ENCODE measurements at regions not wholly inside any gene's neighbourhood (a gene's known extent, or its start where the extent isn't known, plus 50 kb on each side); places are given as distances from the start of the nearest gene placed in this dataset.

DNA sequence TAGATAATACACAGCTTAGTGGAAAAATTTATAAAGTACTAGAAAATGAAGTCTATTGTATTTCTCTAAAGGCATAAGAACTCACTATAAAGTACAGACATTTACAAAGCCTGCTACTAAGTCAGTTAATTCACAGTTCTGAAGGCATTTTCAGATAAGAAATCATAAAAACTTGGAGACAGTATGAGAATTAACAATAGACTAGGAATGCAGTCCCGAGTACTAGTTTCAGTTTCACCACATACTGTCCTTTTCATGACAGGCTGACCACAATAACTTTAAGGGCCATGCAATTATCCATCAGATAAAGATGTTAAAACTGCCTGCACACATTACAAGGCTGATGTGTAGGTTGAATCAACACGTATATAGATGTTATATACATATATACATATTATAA is 362.6 kb upstream of the SMC2 start:
- ATAC-seq = no peak
- Histone ChIP-seq H3K27ac (ENCODE audit: extremely low read length, insufficient read depth, low read length) (no peak overlapping the region), H2AFZ (ENCODE audit: low read length) (no peak overlapping the region), H3K9ac (ENCODE audit: insufficient read depth, low read depth, low read length) (no peak overlapping the region), H3K4me2 (ENCODE audit: low read depth, low read length) (no peak overlapping the region), H3K9me3 (ENCODE audit: low read length) (peaks cover under 1% of the 10 kb centered on the region), H3K36me3 (replicated peaks in 1 of 2; ENCODE audit: control insufficient read depth in 1 of 2, insufficient read depth in 2 of 2, low read length in 2 of 2) (no peaks in the 10 kb centered on the region), H3K27me3 (ENCODE audit: control insufficient read depth in 1 of 2, insufficient read depth in 2 of 2, low read length in 2 of 2) (no peaks in the 10 kb centered on the region), H4K20me1 (ENCODE audit: insufficient read depth, low read length) (no peaks in the 10 kb centered on the region), H3K4me3 (replicated peaks in 1 of 3; ENCODE audit: insufficient read depth in 1 of 3, low read depth in 2 of 3, low read length in 3 of 3) (no peak overlapping the region), H3K4me1 (ENCODE audit: insufficient read depth, low read length) (no peaks in the 10 kb centered on the region), H3K79me2 (ENCODE audit: insufficient read depth, low read length) (no peaks in the 10 kb centered on the region)
- no TSS peak for BruUV-seq (replicated peaks)
- ChIA-PET CTCF (ENCODE audit: low intra/inter-chr PET ratio, low total read pairs) (no interaction called here), POLR2A (no interaction called here)
- intact Hi-C loops (cut with micrococcal nuclease; ENCODE audit: unreplicated experiment) (no loop called here), in situ Hi-C loops (cut with HindIII; ENCODE audit: extremely low pct_ligation_motif_present, low pct_unique_long_range_greater_than_20kb) (no loop called here)
- no peak for DNase-seq (ENCODE audit: low spot score)
- TF ChIP-seq, protein P1, sequence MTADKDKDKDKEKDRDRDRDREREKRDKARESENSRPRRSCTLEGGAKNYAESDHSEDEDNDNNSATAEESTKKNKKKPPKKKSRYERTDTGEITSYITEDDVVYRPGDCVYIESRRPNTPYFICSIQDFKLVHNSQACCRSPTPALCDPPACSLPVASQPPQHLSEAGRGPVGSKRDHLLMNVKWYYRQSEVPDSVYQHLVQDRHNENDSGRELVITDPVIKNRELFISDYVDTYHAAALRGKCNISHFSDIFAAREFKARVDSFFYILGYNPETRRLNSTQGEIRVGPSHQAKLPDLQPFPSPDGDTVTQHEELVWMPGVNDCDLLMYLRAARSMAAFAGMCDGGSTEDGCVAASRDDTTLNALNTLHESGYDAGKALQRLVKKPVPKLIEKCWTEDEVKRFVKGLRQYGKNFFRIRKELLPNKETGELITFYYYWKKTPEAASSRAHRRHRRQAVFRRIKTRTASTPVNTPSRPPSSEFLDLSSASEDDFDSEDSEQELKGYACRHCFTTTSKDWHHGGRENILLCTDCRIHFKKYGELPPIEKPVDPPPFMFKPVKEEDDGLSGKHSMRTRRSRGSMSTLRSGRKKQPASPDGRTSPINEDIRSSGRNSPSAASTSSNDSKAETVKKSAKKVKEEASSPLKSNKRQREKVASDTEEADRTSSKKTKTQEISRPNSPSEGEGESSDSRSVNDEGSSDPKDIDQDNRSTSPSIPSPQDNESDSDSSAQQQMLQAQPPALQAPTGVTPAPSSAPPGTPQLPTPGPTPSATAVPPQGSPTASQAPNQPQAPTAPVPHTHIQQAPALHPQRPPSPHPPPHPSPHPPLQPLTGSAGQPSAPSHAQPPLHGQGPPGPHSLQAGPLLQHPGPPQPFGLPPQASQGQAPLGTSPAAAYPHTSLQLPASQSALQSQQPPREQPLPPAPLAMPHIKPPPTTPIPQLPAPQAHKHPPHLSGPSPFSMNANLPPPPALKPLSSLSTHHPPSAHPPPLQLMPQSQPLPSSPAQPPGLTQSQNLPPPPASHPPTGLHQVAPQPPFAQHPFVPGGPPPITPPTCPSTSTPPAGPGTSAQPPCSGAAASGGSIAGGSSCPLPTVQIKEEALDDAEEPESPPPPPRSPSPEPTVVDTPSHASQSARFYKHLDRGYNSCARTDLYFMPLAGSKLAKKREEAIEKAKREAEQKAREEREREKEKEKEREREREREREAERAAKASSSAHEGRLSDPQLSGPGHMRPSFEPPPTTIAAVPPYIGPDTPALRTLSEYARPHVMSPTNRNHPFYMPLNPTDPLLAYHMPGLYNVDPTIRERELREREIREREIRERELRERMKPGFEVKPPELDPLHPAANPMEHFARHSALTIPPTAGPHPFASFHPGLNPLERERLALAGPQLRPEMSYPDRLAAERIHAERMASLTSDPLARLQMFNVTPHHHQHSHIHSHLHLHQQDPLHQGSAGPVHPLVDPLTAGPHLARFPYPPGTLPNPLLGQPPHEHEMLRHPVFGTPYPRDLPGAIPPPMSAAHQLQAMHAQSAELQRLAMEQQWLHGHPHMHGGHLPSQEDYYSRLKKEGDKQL (CRISPR knock-in tag; IDR thresholded peaks at IDR 0.05; ENCODE audit: low read depth) = no peak
- TF ChIP-seq HHEX (CRISPR knock-in tag; IDR thresholded peaks at IDR 0.05) (no peak), CBX2 (IDR thresholded peaks at IDR 0.05; ENCODE audit: low read depth, low read length) (no peak), CBX2 (CRISPR knock-in tag; IDR thresholded peaks at IDR 0.05; ENCODE audit: low read depth) (no peak), REPIN1 (CRISPR knock-in tag; IDR thresholded peaks at IDR 0.05; ENCODE audit: borderline replicate concordance, low read depth) (no peak), BCL6 (CRISPR knock-in tag; IDR thresholded peaks at IDR 0.05) (no peak)
- TF ChIP-seq, protein P2, sequence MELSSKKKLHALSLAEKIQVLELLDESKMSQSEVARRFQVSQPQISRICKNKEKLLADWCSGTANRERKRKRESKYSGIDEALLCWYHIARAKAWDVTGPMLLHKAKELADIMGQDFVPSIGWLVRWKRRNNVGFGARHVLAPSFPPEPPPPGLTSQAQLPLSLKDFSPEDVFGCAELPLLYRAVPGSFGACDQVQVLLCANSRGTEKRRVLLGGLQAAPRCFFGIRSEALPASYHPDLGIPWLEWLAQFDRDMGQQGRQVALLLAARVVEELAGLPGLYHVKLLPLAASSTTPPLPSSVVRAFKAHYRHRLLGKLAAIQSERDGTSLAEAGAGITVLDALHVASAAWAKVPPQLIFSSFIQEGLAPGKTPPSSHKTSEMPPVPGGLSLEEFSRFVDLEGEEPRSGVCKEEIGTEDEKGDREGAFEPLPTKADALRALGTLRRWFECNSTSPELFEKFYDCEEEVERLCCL (CRISPR knock-in tag; IDR thresholded peaks at IDR 0.05; ENCODE audit: borderline replicate concordance) = no peak
- TF ChIP-seq, protein P3, sequence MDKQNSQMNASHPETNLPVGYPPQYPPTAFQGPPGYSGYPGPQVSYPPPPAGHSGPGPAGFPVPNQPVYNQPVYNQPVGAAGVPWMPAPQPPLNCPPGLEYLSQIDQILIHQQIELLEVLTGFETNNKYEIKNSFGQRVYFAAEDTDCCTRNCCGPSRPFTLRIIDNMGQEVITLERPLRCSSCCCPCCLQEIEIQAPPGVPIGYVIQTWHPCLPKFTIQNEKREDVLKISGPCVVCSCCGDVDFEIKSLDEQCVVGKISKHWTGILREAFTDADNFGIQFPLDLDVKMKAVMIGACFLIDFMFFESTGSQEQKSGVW (CRISPR knock-in tag; IDR thresholded peaks at IDR 0.05; ENCODE audit: borderline replicate concordance) = no peak
- 0% methylated on average over 2 of the region's 2 CpGs for WGBS (ENCODE audit: low lambda C conversion rate)
- no peak for FAIRE-seq
